GM20000 (cell line): ENCODE measurements at regions not wholly inside any gene's neighbourhood (a gene's known extent, or its start where the extent isn't known, plus 50 kb on each side); places are given as distances from the start of the nearest gene placed in this dataset.

Experiments used
- DNase-seq: peaks from one replicate; pipeline ENCODE4 v3.0.0; 2012; ENCODE audit warnings: low spot score
- CTCF ChIP-seq: IDR thresholded peaks from 2 replicates; pipeline ENCODE4 v1.5.1; 2012; ENCODE audit warnings: mild to moderate bottlenecking, control low read depth; ENCODE audit errors: extremely low read depth, missing control alignments

DNA sequence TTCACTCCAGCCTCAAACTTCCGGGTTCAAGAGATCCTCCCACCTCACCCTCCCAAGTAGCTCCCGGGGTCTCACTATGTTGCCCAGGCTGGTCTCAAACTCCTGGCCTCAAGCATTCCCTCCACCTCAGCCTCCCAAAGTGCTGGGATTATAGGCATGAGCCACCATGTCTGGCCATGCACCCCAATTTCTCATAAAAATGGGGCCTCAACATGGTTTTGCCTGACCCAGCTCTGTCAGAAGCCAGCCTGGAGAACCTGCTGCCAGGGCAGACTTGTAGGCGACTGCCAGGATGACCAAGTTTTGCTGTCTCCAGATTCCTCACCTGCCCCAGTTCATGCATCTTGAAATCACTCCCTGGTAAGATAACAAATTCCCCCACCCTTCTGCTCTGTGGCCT is 82.9 kb downstream of the AIPL1 start:
- no peak for DNase-seq
- no peak for TF ChIP-seq CTCF

DNA sequence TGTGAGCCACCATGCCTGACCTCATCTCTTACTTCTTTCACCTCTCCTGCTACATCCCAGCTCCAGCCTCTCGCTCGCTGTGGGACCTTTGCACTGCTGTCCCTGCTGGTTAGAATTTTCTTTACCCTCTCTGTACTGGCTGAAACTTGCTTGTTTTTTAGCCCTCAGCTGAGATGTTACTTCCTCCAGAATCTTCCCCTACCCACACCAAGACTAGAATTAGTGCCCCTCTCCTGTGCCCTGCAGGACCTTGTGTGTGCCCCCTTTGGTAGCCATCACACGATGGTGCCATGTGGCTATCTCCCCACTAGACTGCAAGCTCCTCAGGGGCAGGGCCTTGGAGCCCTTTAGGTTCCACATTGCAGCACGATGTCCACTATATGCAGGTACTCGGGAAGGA is 84.1 kb downstream of the AIPL1 start:
- TF ChIP-seq CTCF = no peak
- no peak for DNase-seq

GRCh38 chr17:6348891-6349290 is 86.0 kb downstream of the AIPL1 start:
- DNase-seq = no peak

DNA sequence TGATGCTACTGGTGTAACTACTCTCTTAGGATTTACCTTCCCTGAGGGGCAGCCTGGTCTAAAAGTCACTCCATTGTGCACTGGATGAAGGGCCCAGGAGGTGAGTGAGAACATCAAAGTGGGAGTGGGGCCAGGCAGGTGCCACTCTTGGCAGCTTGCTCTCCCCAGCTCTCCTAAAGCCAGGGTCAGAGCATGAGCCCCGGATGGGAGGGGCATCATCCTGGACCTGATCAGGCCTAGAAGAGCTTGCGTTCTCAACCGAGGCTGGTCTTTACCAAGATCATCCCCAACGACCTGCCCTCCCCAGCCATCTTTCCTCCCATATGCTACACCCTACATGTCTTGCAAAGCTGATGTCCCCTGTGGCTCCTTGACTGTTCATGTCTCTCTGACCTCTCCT is 87.1 kb downstream of the AIPL1 start:
- no peak for TF ChIP-seq CTCF
- DNase-seq = no peak

More at GRCh38 chr17:6348891-6349290, 86.0 kb downstream of the AIPL1 start:
- no peak for TF ChIP-seq CTCF

DNA sequence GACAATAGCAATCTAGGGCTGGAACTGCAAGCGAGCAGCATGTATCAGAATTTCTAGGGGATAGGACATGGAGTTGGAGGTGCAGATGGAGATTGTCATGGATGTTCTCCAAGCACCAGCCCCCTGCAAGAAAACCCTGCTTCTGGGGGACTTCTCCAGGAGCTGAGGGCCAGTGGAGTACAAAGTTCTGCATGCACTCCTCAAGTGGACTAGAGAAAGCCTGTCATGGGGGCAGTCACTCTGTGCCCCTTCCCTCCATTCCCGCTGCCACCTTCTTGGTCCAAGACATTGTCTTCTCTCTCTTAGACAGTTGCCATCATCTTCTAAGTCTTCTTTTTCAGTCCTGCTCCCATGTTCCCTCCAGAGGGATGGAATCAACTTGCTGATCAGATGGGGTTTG is 87.9 kb downstream of the AIPL1 start:
- no peak for TF ChIP-seq CTCF
- DNase-seq = no peak

DNA sequence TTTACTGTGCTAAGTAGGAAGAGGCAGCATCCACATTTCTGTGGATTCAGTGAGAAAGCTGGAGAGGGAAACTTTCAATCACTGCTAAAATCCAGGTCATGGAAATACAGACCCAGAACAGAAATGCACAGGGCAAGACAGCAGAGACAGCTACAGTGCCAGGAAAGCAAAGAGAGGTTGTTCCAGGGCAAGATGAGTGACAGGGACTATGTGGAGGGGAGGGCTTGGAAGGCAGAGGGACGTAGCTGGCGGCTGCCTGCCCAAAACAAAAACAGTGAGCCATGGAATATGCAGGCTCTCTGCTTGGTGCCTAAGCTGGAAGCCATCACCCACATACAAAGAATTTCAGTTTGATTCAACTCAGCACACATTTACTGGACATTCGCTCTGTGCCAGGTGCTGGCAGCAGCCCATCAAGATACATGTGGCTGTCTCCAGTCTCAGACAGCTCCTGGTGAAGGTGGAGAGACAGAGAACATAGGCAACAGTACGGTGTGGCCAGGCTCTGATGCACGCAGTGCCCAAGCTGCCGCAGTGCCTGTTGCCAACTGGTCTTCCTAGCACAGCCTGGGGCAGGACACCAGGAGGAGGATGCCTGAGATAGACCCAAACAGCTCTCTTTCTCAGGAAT is 88.7 kb downstream of the AIPL1 start:
- no peak for TF ChIP-seq CTCF
- no peak for DNase-seq

DNA sequence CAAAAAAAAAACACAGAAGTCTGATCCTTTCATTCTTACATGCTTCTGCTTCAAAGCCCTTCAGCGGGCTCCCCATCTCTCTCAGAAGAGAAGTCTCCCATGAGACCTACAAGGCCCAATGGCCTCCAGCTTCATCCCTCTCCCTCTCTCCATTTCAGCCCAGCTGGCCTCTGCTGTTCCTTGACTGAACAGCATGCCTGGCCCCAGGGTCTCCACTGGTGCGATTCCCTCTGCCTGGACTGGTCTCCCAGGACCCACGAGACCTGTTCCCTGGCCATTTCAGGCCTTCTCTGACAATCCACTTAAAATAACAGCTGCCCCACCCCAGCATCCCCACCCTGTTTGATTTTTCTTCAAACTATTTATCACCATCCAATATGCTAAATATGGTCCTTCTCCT is 91.2 kb downstream of the AIPL1 start:
- TF ChIP-seq CTCF = no peak

More for the DNA sequence above, 91.2 kb downstream of the AIPL1 start:
- no peak for DNase-seq
